PC-3 (cell line): ENCODE measurements at regions not wholly inside any gene's neighbourhood (a gene's known extent, or its start where the extent isn't known, plus 50 kb on each side); places are given as distances from the start of the nearest gene placed in this dataset.

Experiments
- EZH2 ChIP-seq: fragments of 300-600 bp; sonication (generic); IDR thresholded peaks from one replicate; pipeline ENCODE4 v1.6.1; 2017; ENCODE audit warnings: antibody characterized with exemption, mild to moderate bottlenecking, low read length; ENCODE audit not compliant: unreplicated experiment
- EZH2phosphoT487 ChIP-seq: fragments of 300-600 bp; sonication (generic); IDR thresholded peaks from 2 replicates; pipeline ENCODE4 v1.6.1; 2018; ENCODE audit warnings: mild to moderate bottlenecking, antibody characterized with exemption, low read length, borderline replicate concordance
- TF ChIP-seq, protein P1 (sequence below): fragments of 300-600 bp; sonication (generic); conservative IDR thresholded peaks from 2 replicates; pipeline ENCODE4 v1.5.1; 2017; ENCODE audit warnings: antibody characterized with exemption, low read depth, mild to moderate bottlenecking, low read length

DNA sequence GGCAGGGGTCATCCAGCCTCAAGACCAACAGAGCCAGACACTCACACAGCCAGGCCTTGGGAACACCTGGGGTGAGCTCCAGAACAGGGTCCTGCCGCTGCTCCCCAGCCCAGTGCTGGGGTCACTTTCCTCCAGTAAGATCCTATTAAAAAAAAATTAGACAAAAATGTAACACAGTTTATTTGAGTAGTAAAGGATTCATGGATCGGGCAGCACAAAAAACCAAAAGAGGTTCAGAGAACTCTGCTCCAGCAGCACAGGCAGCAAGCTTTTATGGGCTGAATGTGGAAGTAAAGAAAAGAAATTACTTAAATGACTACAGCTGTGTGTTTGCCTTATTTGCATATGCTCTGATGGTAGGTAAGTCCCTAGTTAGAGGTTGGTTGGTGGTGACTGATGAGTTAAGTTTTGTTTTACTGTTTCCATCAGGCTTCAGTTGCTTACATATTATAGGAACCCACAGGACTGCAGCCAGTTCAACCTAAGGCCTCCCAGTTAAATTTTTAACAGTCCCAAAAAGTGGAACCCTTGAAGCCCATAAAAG, 80.5 kb upstream of the FGFR2 start:
- TF ChIP-seq, protein P1, sequence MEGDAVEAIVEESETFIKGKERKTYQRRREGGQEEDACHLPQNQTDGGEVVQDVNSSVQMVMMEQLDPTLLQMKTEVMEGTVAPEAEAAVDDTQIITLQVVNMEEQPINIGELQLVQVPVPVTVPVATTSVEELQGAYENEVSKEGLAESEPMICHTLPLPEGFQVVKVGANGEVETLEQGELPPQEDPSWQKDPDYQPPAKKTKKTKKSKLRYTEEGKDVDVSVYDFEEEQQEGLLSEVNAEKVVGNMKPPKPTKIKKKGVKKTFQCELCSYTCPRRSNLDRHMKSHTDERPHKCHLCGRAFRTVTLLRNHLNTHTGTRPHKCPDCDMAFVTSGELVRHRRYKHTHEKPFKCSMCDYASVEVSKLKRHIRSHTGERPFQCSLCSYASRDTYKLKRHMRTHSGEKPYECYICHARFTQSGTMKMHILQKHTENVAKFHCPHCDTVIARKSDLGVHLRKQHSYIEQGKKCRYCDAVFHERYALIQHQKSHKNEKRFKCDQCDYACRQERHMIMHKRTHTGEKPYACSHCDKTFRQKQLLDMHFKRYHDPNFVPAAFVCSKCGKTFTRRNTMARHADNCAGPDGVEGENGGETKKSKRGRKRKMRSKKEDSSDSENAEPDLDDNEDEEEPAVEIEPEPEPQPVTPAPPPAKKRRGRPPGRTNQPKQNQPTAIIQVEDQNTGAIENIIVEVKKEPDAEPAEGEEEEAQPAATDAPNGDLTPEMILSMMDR = no peak
- no peak for TF ChIP-seq EZH2
- no peak for TF ChIP-seq EZH2phosphoT487
